Esophagus muscularis mucosa (tissue), 4 donors: ENCODE measurements at regions not wholly inside any gene's neighbourhood (a gene's known extent, or its start where the extent isn't known, plus 50 kb on each side); places are given as distances from the start of the nearest gene placed in this dataset.

Source experiments
- EP300 ChIP-seq: sonication (generic); formaldehyde crosslinking; IDR thresholded peaks from one replicate; pipeline ENCODE4 v1.6.1; 2017; ENCODE audit warnings: antibody characterized with exemption
- POLR2A ChIP-seq: fragments of 450-650 bp; IDR thresholded peaks from one replicate; pipeline ENCODE4 v1.6.1; 2017; ENCODE audit warnings: antibody characterized with exemption, moderate library complexity, mild to moderate bottlenecking, low read depth
- POLR2AphosphoS5 ChIP-seq, 2 donors: sonication (generic); formaldehyde crosslinking; IDR thresholded peaks; one replicate each; pipeline ENCODE4 v1.6.1; 2017; ENCODE audit warnings: antibody characterized with exemption in 2 of 2
- TF ChIP-seq, protein P1 (sequence below), 3 experiments: fragments of 200-600 bp in 2 of 3; fragments of 450-650 bp in 1 of 3; sonication (generic) in 2 of 3; IDR thresholded peaks; one replicate each; pipeline ENCODE4 v1.5.1; 2017 to 2019; ENCODE audit warnings: antibody characterized with exemption in 3 of 3, mild to moderate bottlenecking in 2 of 3, moderate library complexity in 1 of 3

DNA sequence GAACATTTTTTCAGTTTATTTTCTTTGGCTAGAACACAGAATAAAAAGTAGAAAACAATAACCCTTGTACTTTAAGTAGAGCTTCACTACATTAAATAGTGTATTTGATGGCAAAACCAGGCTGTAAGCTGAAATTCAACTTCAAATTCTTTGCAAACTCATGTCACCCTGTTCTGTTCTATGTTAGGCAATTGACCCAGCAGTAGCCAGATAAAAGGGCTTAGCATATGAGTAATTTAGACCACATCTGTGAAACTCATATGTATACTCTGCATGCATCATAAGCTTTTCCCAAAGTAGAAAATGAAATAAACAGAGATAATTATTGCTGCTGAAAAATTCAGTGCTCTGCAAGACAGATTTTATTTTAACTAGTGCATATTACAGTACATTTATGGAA, 150.2 kb downstream of the GNAI1 start:
- TF ChIP-seq, protein P1, sequence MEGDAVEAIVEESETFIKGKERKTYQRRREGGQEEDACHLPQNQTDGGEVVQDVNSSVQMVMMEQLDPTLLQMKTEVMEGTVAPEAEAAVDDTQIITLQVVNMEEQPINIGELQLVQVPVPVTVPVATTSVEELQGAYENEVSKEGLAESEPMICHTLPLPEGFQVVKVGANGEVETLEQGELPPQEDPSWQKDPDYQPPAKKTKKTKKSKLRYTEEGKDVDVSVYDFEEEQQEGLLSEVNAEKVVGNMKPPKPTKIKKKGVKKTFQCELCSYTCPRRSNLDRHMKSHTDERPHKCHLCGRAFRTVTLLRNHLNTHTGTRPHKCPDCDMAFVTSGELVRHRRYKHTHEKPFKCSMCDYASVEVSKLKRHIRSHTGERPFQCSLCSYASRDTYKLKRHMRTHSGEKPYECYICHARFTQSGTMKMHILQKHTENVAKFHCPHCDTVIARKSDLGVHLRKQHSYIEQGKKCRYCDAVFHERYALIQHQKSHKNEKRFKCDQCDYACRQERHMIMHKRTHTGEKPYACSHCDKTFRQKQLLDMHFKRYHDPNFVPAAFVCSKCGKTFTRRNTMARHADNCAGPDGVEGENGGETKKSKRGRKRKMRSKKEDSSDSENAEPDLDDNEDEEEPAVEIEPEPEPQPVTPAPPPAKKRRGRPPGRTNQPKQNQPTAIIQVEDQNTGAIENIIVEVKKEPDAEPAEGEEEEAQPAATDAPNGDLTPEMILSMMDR (IDR thresholded peaks at IDR 0.05): no peak
- TF ChIP-seq POLR2A: no peak
- no peak for TF ChIP-seq EP300
- no peak for TF ChIP-seq POLR2AphosphoS5 (IDR thresholded peaks at IDR 0.05)
